ENCODE measurements at regions not wholly inside any gene's neighbourhood (a gene's known extent, or its start where the extent isn't known, plus 50 kb on each side); places are given as distances from the start of the nearest gene placed in this dataset.

- DNase-seq (ENCODE audit: low read depth in 2 of 2) = no peak
Observed at GRCh38 chr2:168338803-168339437, 91.5 kb upstream of the STK39 start.

GRCh38 chr2:168340931-168341330 is 93.5 kb upstream of the STK39 start:
- no peak for DNase-seq (ENCODE audit: low read depth in 2 of 2)

DNA sequence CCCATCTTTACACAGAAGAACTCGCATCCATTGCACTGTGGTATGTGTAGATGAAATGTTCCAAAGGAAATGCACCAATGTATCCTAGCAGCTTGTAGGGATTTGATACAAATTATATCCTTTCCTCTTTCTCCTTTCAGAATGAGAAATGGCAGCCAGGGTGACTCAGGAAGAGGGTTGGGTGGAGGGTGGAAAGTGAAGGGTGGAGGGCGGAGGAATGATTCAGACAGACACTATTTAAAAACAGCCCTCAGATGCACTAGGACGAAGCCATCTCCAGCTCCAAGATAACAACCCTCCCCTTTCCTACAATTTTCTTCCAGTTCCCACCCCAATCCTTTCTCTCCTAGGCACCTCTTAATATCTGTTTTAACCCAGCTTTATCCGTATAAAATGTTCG is 96.2 kb upstream of the STK39 start:
- no peak for DNase-seq (ENCODE audit: low read depth in 2 of 2)

DNA sequence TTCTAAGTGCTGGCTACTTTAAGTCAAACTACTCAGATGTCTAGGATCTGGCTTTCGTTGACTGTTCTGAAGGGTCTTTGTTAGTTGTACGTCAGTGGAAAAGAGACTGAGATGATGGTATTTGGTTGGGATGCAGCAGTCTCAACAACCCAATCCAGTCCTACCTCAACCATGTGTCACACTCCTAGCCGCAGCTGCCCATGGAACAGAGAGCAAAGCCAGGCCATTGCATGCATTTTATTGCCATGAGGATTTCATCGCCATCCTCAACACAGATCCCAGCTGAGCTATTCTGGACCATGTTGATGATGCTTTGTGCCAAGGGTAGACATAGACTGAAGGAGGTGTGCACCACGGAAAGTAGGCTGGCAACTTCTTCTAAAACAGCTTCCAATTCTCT is 97.3 kb upstream of the STK39 start:
- no peak for DNase-seq (ENCODE audit: low read depth in 2 of 2)

- no peak for DNase-seq (ENCODE audit: low read depth in 2 of 2)
Observed at GRCh38 chr2:168345601-168346000, 98.2 kb upstream of the STK39 start.

DNA sequence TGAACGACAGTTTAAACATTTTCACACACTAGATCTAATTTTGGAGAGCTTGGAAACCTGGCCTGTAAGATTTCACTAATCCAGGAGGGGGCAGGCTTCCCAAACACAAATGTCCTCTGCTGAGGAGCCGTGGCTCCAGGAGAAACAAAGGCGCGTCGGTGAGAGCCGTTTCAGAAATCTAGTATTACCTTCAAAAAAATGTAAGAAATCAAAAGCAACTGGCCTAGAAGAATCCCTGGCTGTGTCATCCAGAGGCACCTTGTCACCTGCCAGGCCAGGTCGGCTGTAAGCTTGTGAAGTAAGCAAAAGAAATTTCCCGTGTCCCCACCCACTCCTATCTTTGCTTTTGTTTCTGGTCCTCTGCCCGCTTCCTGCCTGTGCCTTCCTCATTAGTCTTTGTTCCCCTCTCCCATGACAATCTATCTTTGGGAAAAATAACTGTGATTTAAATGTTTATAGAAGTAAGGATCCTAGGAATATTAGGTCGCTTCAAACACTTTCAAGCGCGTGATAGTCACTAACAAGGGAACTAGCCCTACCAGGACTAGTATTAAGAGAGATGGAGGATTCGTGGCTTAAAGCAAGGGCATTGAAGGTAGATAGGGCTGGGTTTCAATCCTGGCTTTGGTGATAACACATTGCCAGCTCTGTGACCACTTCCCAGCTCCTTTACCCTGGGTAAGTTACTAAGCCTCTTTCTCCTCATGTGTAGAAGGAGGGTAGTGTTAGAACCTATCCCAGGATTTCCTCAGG is 99.5 kb upstream of the STK39 start:
- DNase-seq (ENCODE audit: low read depth in 2 of 2) = peak; percentile 30 to 43

- DNase-seq (ENCODE audit: low read depth in 2 of 2) = no peak
Observed at GRCh38 chr2:168348076-168348475, 100.7 kb upstream of the STK39 start.

- no peak for DNase-seq (ENCODE audit: low read depth in 2 of 2)
Observed at GRCh38 chr2:168350380-168350779, 103.0 kb upstream of the STK39 start.

DNA sequence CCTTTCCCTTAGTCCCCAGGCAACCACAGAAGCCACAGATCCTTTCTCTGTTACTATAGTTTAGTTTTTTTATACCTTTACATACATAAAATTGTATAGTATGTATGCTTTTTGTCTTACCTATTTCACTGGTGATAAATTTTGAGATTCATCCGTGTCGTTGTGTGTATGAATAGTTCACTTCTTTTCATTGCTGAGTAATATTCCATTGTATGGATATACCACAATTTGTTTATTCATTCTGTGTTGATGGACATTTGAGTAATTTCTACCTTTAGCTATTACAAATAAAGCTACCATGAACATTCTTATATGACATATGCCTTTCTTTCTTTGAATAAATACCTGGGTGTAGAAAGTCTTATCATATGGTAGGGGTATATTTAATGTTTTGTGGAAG is 102.8 kb upstream of the CERS6 start:
- no peak for DNase-seq (ENCODE audit: low read depth in 2 of 2)

GRCh38 chr2:168354499-168354898 is 101.6 kb upstream of the CERS6 start:
- no peak for DNase-seq (ENCODE audit: low read depth in 2 of 2)

DNA sequence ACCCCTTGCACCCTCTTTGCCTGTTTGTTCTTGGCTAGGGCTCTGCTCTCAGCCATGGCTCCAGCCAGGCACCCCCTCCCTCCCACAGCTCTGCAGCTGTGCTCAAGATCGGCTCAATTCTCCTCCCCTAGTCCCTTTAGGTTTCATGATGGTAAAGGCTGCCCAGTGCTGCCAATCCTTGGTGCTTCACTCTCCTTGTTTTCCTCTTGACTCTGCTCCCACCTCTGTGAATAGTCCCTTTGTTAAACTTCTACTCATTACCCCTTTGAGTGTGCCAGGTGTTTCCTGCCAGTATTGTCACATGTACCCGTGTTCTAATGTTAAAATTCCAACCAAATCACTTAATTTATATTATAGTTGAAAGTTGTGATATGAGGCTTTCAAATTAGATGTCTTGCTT is 101.0 kb upstream of the CERS6 start:
- no peak for DNase-seq (ENCODE audit: low read depth in 2 of 2)

DNA sequence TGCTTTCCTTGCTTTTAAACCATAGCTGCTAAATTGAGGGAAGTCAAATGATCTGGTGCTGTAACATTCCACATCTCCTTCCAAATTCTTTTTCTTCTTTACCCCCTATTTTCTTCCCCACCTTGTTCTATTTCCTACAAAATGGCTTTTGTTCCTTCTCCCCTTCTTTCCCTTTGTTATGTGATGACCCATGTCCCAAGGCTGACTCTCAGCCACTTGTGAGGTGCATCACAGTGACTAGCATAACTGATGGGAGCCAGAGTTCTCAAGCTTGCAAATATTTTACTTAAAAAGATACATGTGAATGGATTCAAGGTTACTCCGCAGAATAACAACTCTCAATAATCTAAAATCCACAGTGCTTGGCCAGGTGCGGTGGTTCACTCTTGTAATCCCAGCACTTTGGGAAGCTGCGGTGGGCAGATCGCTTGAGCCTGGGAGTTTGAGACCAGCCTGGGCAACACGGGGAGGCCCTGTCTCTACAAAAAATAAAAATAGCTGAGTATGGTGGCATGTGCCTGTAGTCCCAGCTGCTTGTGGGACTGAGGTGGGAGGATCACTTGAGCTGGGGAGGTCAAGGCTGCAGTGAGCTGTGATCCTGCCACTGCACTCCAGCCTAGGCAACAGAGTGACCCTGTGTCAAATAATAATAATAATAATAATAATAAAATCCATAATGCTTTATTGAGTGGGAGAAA is 100.1 kb upstream of the CERS6 start:
- no peak for DNase-seq (ENCODE audit: low read depth in 2 of 2)

DNA sequence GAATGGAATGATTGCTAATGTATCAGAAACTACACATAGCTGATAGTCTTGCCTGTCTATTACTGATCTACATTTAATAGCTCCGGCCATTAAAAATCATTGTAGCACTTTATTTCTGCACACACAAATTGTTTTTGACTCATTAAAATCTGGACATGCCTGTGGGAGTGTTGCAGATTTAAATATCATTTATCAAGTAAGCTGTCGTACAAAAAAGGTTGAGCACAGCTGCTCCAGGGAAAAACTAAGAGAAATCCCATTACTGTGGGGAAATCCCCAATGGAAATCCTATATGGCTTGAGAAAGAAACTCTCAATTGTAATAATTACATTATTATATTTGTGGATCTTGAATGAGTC is 99.6 kb upstream of the CERS6 start:
- DNase-seq (ENCODE audit: low read depth in 2 of 2) = no peak

DNA sequence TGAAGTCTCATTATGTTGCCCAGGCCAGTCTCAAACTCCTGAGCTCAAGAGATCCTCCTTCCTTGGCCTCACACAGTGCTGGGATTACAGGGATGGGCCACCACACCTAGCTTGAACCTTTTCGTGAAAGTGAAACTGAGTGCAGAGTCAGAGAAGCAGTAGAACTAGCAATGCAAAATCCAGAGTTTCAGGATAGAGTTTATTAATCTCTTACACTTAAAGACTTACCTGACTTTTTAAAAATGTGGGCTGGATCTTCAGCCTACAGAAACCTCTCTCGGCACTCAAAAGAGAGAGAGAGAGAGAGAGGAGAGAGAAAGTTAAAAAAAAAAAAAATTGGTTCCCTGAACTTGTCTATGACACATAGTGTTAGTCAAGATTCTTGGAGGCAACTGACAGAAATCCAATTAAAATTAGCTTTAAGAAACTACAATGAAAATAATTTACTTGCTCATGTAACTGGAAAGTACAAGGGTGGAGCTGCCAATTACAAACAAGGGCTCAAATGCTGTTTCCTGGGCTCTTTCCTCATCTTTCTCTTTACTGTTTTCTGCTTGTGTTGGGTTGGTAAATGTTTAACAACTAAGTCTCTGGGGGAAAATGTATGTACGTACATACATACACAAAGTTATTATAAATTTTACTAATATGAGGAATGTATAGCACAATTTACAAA is 98.1 kb upstream of the CERS6 start:
- DNase-seq (ENCODE audit: low read depth in 2 of 2) = no peak

DNA sequence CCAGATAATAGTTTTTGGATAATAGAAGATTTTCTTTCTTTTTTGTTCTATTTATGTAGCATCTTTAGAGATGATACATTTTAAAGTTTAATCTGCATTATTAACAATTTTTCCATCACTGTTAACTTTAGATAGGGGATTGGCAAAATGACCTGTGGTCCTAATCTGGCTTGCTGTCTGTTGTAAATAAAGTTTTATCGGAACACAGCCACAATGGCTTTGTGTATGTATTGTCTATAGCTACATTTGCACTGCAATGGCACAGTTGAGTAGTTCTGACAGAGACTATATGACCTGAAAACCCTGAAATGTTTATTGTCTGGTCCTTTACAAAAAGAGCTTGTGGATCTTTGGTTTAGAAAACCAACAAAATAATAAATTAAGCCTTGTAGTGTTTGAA is 97.0 kb upstream of the CERS6 start:
- DNase-seq (ENCODE audit: low read depth in 2 of 2) = no peak

DNA sequence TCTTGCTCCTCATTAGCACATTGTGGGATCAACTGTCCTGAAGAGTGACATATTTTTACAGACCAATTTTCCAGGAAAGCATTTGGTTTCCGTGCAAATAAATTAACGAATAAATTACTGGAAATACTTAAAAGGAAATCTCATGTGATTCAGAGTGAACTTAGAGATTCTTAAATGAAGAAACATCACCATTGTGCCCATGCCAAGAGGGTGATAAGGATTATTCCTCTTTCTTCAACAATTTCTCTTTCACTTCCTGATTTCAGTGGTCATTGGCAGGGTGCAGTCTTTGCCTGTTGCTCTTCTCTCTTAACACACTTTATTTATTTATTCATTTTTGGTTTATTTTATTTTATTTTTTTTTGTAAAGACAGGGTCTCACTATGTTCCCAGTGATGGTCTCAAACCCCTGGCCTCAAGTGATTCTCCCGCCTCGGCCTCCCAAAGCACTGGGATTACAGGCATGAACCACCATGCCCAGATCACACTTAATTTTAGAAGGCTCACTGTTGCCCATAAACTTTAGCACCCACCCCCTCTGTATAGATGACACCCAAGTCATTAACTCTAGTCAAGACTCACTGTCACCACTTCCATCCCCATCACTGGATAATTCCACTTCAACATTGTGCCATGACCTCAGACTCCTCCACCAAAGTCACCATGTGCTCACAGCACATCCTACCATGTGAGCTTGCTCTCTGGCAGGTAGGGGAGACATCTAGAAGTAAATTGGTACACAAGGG is 92.6 kb upstream of the CERS6 start:
- no peak for DNase-seq (ENCODE audit: low read depth in 2 of 2)

DNA sequence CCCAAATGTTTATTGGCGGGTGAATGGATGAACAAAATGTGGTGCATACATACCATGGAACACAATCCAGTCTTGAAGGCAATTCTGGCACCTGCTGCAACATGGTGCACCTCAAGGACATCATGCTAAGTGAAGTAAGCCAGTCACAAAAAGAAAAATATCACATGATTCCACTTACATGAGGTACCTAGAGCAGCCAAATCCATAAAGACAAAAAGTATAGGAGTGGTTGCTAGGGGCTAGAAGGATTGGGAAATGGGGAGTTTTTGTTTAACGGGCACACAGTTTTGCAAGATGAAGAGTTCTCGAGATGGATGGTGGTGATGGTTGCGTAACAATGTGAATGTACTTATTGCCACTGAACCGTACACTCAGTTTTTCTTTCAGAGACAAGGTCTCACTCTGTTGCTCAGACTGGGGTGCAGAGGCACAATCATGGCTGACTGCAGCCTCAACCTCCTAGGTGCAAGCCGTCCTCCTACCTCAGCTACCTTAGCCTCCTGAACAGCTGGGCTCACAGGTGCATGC is 90.9 kb upstream of the CERS6 start:
- DNase-seq (ENCODE audit: low read depth in 2 of 2) = no peak

- DNase-seq (ENCODE audit: low read depth in 2 of 2) = no peak
Observed at GRCh38 chr2:168369031-168369430, 87.0 kb upstream of the CERS6 start.

GRCh38 chr2:168371273-168372019 is 84.6 kb upstream of the CERS6 start:
- DNase-seq (ENCODE audit: low read depth in 2 of 2) = no peak

DNA sequence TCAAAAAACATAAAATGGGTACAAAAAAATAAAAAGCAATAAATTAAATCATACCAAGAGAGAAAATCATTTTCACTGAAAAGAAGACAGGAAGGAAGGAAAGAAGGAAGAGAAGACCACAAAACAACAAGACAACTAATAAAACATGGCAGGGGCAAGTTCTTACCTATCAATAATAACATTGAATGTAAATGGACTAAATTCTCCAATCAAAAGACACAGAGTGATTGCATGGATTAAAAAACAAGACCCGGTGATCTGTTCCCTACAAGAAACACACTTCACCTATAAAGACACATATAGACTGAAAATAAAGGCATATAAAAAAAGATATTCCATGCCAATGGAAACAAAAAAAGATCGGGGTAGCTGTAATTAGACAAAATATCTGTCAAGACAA is 82.6 kb upstream of the CERS6 start:
- no peak for DNase-seq (ENCODE audit: low read depth in 2 of 2)

Data from activated CD8-positive, alpha-beta memory T cell treated with anti-CD3 and anti-CD28 coated beads for 4 hours (primary cell).